ENCODE measurements at regions not wholly inside any gene's neighbourhood (a gene's known extent, or its start where the extent isn't known, plus 50 kb on each side); places are given as distances from the start of the nearest gene placed in this dataset.

DNA sequence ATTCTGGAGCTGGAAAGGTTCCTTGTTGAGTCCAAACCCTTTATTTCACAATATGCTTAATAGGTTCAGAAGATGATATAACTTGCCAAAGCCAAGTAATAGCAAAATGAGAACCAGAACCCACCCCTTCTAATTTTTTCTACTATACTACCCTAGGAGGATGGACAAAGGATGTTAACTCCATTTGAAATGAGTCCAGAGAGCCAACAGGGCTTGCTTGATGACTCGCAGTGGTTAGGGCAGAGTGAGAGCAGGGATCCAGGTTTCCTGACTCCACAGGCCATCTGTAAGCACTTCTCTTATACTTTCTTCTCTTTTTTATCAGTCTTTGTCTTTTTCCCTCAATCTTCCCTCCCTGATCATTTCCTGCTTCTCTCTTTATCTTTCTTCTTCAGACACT lies 668.1 kb downstream of the MED13L start:
- TF ChIP-seq, protein P1, sequence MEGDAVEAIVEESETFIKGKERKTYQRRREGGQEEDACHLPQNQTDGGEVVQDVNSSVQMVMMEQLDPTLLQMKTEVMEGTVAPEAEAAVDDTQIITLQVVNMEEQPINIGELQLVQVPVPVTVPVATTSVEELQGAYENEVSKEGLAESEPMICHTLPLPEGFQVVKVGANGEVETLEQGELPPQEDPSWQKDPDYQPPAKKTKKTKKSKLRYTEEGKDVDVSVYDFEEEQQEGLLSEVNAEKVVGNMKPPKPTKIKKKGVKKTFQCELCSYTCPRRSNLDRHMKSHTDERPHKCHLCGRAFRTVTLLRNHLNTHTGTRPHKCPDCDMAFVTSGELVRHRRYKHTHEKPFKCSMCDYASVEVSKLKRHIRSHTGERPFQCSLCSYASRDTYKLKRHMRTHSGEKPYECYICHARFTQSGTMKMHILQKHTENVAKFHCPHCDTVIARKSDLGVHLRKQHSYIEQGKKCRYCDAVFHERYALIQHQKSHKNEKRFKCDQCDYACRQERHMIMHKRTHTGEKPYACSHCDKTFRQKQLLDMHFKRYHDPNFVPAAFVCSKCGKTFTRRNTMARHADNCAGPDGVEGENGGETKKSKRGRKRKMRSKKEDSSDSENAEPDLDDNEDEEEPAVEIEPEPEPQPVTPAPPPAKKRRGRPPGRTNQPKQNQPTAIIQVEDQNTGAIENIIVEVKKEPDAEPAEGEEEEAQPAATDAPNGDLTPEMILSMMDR (IDR thresholded peaks at IDR 0.05): no peak
- no peak for TF ChIP-seq POLR2A (IDR thresholded peaks at IDR 0.05)

All from Peyer's patch (tissue), 4 donors.